Mesenteric fat pad (tissue), 1 donor: ENCODE measurements at regions not wholly inside any gene's neighbourhood (a gene's known extent, or its start where the extent isn't known, plus 50 kb on each side); places are given as distances from the start of the nearest gene placed in this dataset.
"Not testable (repeated sequence)": the region's sequence is repeated elsewhere in the genome, so short reads cannot be mapped to it uniquely, and the experiment has no call there.

ENCODE experiments used
- DNase-seq: peaks from one replicate; pipeline ENCODE4 v3.0.0-alpha.2; 2020; ENCODE audit warnings: low spot score
- donor health status: DM: yes; HTN: yes; CAD: no.

DNA sequence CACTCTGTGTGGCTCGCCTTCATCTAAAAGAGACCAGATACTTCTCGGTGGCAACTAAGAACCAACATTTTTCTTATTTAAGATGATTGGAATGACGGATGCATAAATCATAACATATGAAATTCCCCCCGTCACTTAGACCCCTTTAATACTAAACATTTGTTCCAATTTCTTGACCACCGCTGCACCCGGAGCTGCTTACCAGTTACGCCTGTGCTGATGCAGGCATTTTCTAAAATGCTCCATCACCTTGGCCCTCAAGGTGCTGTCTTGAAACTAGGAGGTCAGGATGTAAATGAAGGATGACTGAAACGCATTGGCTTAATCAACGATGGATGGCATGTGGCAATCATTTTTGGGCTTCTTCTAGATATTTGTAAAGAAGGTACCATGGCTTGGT lies 130.0 kb downstream of the CPZ start:
- DNase-seq: no peak

GRCh38 chr4:8721621-8722020 lies 129.1 kb downstream of the CPZ start:
- no peak for DNase-seq

DNA sequence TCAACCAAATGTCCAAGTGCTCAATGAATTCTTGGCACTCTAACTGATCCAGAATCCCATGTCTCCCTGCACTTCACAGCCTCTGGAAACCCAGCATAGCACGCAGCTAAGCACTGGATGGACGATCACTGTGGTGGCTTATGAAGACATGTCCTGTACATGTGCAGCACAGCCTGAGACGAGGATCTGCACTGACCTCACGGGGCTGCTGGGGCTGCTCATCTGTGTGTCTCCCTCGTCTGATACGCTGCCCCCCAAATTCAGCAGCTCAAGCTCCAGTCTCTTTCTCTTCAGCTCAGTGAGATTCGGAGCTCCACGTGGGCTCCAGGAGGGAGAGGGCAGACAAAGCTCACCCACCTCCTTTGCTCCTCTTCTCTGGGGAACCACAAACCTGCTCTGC lies 126.9 kb downstream of the CPZ start:
- DNase-seq: no peak

GRCh38 chr4:8717470-8717869 lies 124.9 kb downstream of the CPZ start:
- DNase-seq: not testable (repeated sequence)

DNA sequence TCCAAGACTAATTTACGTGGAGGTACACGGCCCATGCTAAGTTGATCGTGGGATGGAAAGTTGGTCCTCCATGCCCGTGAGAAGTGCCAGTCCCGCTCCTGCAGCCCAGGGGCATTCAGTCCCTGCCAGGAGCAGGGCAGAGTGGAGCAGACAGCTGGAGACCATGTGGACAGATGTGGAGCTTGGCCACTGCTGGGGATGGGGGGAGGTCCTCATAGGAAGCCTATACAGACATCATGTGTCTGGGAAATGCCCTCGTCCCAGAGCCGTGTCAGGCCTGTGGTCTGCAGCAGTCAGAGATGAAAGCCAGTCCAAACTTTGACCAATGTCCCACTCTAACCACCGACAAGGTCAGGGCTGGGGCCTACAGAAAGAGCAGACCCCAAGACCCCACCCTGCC lies 118.4 kb downstream of the CPZ start:
- peak; percentile 76 for DNase-seq

DNA sequence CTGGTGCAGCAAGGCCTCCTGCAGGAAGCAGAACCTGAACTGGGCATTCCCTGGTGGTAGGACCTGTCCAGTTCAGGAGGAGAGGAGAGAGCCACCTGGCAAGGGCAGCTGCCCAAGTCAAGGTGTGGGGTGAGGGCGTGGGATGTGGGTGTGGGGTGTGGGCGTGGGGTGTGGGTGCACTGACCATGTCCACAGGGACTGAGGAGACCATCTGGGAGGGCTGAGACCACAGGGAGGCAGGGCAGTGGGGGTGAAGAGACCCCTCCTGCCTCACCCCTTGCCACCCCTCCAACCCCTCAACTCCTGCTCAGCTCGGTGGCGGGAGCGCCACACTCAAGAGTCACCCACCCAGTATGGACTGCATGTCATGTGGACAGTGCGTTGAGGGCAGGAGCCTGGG lies 117.9 kb downstream of the CPZ start:
- DNase-seq: peak; percentile 85

DNA sequence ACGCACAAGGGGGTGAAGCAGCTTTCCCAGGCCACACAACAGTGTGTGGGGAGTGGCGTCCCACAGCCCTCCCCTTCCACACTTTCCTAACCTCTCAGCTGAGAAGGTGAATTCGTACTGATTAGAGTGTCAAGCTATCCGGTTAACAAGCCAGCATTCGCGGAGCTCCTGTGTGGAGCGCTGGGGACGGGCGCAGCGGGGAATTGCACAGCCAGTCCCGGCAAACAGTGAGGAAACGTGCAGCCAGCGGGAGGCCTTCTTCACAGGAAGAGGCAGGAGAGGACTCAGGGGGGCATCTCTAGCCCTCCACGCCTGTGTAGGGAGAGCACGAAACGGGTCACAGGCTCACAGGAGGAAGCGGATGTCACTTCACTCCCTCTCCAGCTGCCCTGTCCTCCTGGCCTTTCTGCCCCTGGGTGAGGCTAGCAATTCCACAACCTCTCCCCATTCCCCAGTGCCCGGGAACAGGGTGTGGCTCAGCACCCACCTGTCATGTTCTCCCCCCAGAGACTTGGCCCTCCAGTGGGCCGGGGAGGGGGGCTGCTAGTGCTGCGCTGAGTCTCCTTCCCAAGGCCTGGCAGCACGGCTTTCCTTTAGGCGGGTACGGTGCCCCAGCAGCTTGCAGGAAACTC lies 117.3 kb downstream of the CPZ start:
- DNase-seq: peak; percentile 69

- DNase-seq: peak; percentile 73
These were observed 116.6 kb downstream of the CPZ start for GRCh38 chr4:8709050-8709728.

DNA sequence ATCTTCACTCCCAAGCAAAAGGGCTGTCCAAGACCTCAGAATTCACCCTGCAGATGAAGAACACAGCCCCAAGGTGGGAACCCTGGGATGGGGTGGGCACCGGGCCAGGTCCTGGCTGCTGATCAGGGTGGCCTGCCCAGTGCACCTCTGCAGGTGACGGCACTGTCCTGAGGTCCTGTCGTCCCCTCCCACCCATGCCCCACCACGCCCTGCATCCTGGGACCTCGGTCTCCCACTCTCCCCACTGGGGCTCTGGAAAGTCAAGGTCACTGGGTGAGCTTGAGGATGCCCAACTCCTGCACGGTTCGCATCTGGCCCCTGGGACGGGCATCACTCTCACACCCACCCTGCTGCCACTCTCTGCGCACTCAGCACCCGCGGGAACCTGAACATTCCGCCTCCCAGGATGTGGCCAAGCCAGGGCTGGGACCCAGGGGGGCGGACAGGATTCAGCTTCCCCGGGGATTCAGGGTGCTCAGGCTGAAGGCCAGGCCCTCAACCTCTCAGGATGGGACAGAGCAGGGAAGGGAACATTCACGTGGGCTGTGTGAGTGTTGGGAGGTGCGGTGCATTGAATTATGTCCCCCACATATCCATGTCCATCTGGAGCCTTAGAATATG lies 115.9 kb downstream of the CPZ start:
- DNase-seq: peak; percentile 85

GRCh38 chr4:8707045-8707781 lies 114.6 kb downstream of the CPZ start:
- peak; percentile 73 for DNase-seq

GRCh38 chr4:8706216-8707044 lies 113.9 kb downstream of the CPZ start:
- peak; percentile 75 for DNase-seq

DNA sequence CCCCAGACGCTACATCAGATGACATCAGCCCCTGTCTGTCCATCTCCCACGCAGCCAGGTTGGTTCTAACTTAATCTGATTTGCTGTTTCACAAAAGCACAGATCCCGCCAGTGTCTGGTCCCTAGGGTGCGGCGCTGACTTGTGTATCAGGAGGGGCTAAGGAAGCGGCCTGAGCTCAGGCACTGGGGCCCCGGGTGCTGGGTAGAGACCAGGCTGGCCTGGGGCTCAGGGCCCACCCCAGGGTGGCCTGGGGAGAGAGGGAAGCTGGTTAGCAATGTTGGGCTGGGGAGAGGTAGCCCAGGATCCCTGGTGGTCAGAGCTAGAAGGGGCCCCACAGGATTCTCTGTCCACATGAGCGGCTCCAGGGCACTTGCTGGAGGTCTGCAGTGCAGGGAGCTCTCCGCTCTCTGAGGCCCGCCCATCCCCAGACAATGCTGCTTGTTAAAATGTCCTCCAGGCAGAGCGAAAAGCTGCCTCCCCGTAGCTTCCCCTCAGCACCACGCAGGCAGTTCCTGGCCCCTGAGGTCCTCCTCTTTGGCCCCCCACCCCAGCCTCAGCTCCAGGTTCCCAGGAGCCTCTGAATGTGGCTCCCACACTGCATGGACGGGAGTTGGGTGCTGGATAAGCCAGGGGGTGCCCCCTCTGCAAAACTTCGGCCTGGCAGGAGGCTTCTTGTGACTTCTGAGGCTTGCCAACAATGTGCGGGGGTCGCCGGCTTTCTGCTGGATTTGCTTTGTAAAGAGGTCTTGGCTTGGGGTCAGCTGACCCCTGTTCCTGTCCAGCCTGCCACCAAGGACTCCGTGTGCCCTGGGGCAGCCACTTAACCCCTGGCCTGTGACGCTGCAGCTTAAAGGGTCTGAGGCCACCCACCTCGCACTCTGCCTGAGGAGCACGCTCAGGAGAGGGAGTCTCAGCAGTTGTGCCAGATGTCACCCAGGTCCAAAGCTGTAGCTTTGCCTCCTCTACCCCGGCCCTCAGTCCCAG lies 112.9 kb downstream of the CPZ start:
- DNase-seq: peak; percentile 87

GRCh38 chr4:8704632-8705031 lies 112.1 kb downstream of the CPZ start:
- DNase-seq: peak; percentile 80

DNA sequence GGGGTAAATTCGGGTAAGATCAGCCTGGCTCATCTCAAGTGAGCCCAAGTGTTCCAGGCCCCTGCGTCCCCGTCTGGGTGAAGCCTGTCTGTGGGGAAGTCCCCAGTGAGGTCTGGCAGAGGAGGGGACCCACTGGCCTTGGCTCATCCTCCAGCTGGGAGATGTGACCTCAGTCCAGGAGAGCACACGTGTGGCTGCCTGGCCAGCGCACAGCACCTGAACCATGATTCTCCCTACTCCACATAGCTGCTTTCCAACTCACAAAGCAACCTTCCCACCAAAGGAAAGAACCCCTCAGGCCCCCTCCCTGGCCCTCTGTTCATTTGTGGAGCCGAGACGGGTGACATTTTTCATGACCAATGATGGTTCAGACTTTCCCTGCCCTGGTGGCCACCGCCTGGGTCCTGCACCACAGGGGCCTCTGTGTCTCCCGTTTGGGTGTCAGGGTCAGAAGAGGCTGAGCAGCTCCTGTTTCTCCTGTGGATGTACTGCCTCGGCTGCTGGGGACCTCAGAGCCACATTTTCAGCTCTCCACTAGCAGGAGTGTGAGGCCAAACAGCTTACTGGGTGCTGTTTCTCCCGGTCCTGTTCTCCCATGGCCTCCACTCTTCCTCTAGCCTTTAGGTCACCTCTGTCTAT lies 111.4 kb downstream of the CPZ start:
- peak; percentile 73 for DNase-seq

- DNase-seq: peak; percentile 71
These were observed 110.8 kb downstream of the CPZ start for GRCh38 chr4:8703401-8703696.

DNA sequence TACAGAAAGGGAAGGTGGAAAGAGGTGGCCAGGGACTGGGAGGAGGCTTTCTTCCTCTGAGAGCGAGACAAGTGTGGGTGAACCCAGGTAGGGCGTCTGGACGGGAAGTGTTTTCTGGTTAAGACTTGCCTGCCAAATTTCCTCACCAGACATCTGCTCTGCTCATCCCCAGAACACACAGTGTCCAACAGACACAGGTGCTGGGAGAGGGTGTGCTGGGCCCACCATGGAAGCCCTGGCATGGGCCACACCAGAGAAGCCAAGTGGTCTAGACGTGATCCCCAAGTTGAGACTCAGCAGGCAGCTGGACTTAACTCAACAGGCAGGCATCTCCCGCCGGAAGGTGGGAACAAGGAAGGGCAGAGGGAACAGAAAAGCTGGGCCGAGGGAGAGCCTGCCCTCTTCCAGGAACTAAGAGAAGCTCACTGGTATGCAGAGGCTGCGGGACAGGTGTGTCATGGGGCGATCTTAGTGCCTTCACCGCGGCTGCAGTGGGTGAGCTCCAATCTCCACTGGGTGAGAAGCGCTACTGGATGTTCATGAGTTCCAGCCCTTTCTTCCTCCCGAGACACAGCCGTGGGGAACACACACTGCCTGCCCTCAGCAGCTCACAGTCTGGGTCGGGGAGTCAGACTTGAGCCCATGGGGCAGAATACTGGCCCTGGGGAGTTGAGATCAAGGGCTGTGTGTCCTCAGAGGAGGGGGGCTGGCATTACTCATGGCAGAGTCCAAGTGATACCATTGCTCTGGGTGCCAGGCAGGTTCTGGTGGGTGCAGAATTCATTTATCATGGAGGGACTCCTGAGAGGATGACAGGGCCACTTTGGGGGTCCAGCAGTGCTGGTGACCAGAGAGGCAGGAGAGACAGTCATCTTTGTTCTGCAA lies 110.2 kb downstream of the CPZ start:
- peak; percentile 85 for DNase-seq

DNA sequence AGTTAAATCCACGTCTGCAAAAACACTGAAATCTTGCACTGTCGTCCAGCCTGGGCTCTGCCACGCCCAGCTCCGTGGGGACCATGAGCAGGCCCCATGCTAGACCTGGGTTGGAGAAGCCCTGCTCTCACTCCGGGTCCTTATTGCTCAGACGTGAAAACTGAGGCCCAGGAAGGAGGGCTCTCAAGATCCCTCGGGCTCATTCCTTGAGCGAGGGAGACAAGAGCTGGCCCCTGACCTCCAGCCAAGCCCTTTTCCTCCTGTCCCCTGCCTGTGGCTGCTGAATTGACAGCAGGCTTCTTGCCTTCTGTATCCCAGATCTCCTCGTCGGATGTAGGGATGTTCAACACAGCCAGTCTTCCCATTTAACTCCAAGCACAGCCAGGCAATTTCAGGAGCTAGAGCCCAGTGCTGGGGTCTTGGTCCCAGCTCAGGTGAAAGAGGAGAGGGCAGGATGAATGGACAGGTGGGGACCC lies 109.5 kb downstream of the CPZ start:
- DNase-seq: peak; percentile 74
